H1 (cell line): ENCODE measurements at regions not wholly inside any gene's neighbourhood (a gene's known extent, or its start where the extent isn't known, plus 50 kb on each side); places are given as distances from the start of the nearest gene placed in this dataset.

Experiments
- CTCF ChIA-PET: fragments of 300-600 bp; sonication (Branson Sonifier 250); formaldehyde crosslinking; loops from one replicate; lab custom pipeline; 2021; ENCODE audit not compliant: partially characterized antibody; lab: Charles Lee
- POLR2A ChIA-PET: fragments of 300-600 bp; sonication (Branson Sonifier 250); formaldehyde crosslinking; loops from one replicate; lab custom pipeline; 2021; ENCODE audit warnings: inconsistent platforms; ENCODE audit not compliant: partially characterized antibody; lab: Charles Lee
- DNase-seq, 2 experiments: peaks; one replicate each; pipeline versions ENCODE4 v3.0.0 to v3.0.0-alpha.2; 2010 to 2022; ENCODE audit warnings: low spot score in 2 of 2, low read depth in 1 of 2, mixed read lengths in 1 of 2
- FAIRE-seq: peaks from 2 replicates; lab custom pipeline; 2011; peaks lifted over from hg19 to GRCh38; lab: Jason Lieb, UNC
- H2AFZ ChIP-seq: 2 replicates; pipeline ENCODE4 v1.8.1; 2012; ENCODE audit warnings: low read length, inconsistent platforms
- H2AK5ac ChIP-seq: 2 replicates; pipeline ENCODE4 v1.6.1; 2013; ENCODE audit warnings: low read depth, low read length
- H2BK120ac ChIP-seq: replicated peaks from 2 replicates; pipeline ENCODE3; 2013; ENCODE audit warnings: low read depth, low read length, inconsistent platforms
- H2BK12ac ChIP-seq: 2 replicates; pipeline ENCODE4 v1.6.1; 2013; ENCODE audit warnings: low read depth, low read length
- H2BK15ac ChIP-seq: 2 replicates; pipeline ENCODE4 v1.6.1; 2013; ENCODE audit warnings: low read length
- H2BK20ac ChIP-seq: 2 replicates; pipeline ENCODE4 v1.6.1; 2013; ENCODE audit warnings: low read length
- H2BK5ac ChIP-seq: 2 replicates; pipeline ENCODE4 v1.6.1; 2013; ENCODE audit warnings: low read depth, low read length
- H3K14ac ChIP-seq: 2 replicates; pipeline ENCODE4 v1.6.1; 2013; ENCODE audit warnings: inconsistent platforms; ENCODE audit not compliant: insufficient read length
- H3K18ac ChIP-seq: 2 replicates; pipeline ENCODE4 v1.6.1; 2013; ENCODE audit warnings: low read length; ENCODE audit errors: extremely low read depth
- H3K23ac ChIP-seq: 2 replicates; pipeline ENCODE4 v1.6.1; 2013; ENCODE audit warnings: inconsistent platforms; ENCODE audit not compliant: insufficient read length
- H3K23me2 ChIP-seq: 2 replicates; pipeline ENCODE4 v1.6.1; 2013; ENCODE audit warnings: low read depth, low read length
- H3K27ac ChIP-seq: 2 replicates; pipeline ENCODE4 v1.6.1; 2011; ENCODE audit warnings: low read depth, low read length, inconsistent platforms
- H3K27me3 ChIP-seq, 4 experiments: replicated peaks in 1 of 4; 1 replicate in 1 of 4; 2 replicates in 3 of 4; pipeline versions ENCODE4 v1.6.1 to v1.8.1; 2011 to 2013; ENCODE audit warnings: low read length in 3 of 4, mild to moderate bottlenecking in 3 of 4, inconsistent platforms in 2 of 4, mixed read lengths in 2 of 4, moderate library complexity in 1 of 4; ENCODE audit not compliant: control insufficient read depth in 3 of 4, insufficient read depth in 3 of 4; ENCODE audit errors: extremely low read depth in 1 of 4
- H3K36me3 ChIP-seq, 4 experiments: 2 replicates each; pipeline versions ENCODE4 v1.6.1 to v1.8.1; 2011 to 2013; ENCODE audit warnings: mild to moderate bottlenecking in 4 of 4, low read length in 3 of 4, moderate library complexity in 2 of 4, control low read depth in 1 of 4, inconsistent platforms in 1 of 4; ENCODE audit not compliant: insufficient read depth in 4 of 4, control insufficient read depth in 2 of 4
- H3K4ac ChIP-seq: replicated peaks from 2 replicates; pipeline ENCODE3; 2013; ENCODE audit warnings: low read length, low read depth, mixed read lengths, inconsistent platforms; ENCODE audit not compliant: insufficient read length
- H3K4me1 ChIP-seq, 4 experiments: replicated peaks in 1 of 4; 1 replicate in 1 of 4; 2 replicates in 3 of 4; pipeline versions ENCODE4 v1.6.1 to v1.8.1; 2011 to 2013; ENCODE audit warnings: low read length in 3 of 4, inconsistent platforms in 2 of 4, mixed read lengths in 1 of 4; ENCODE audit not compliant: insufficient read depth in 4 of 4, control insufficient read depth in 3 of 4
- H3K4me2 ChIP-seq, 2 experiments: 2 replicates each; pipeline versions ENCODE4 v1.6.1 to v1.8.1; 2011 to 2013; ENCODE audit warnings: low read depth in 2 of 2, low read length in 2 of 2, control low read depth in 1 of 2, inconsistent platforms in 1 of 2, mild to moderate bottlenecking in 1 of 2; ENCODE audit not compliant: insufficient read depth in 1 of 2
- H3K4me3 ChIP-seq, 4 experiments: fragments of 200-600, 300-600 bp in 1 of 4; sonication (generic), shearing (Covaris generic), sonication (Bioruptor Twin) in 1 of 4; 2 replicates each; pipeline versions ENCODE4 v1.5.1 to v1.8.1; 2011 to 2016; ENCODE audit warnings: low read length in 4 of 4, low read depth in 3 of 4, control low read depth in 2 of 4, inconsistent platforms in 2 of 4, mild to moderate bottlenecking in 2 of 4, mixed read lengths in 1 of 4, moderate library complexity in 1 of 4; ENCODE audit not compliant: insufficient read depth in 2 of 4; ENCODE audit errors: extremely low read depth in 1 of 4
- H3K56ac ChIP-seq: replicated peaks from 2 replicates; pipeline ENCODE3; 2013; ENCODE audit warnings: low read depth, mild to moderate bottlenecking, mixed read lengths, low read length, inconsistent platforms; ENCODE audit not compliant: insufficient read length
- H3K79me1 ChIP-seq: 2 replicates; pipeline ENCODE4 v1.6.1; 2013; ENCODE audit warnings: low read depth, low read length, control low read depth
- H3K79me2 ChIP-seq, 2 experiments: 2 replicates each; pipeline versions ENCODE4 v1.6.1 to v1.8.1; 2012 to 2013; ENCODE audit warnings: low read length in 2 of 2, mild to moderate bottlenecking in 2 of 2, inconsistent platforms in 1 of 2; ENCODE audit not compliant: insufficient read depth in 2 of 2, control insufficient read depth in 1 of 2
- H3K9ac ChIP-seq, 4 experiments: replicated peaks in 1 of 4; 1 replicate in 1 of 4; 2 replicates in 3 of 4; pipeline versions ENCODE4 v1.6.1 to v1.8.1; 2011 to 2013; ENCODE audit warnings: low read depth in 3 of 4, low read length in 3 of 4, control low read depth in 2 of 4, mild to moderate bottlenecking in 2 of 4, moderate library complexity in 2 of 4, inconsistent platforms in 1 of 4; ENCODE audit errors: extremely low read depth in 1 of 4
- H3K9me3 ChIP-seq, 2 experiments: 2 replicates each; pipeline versions ENCODE4 v1.6.1 to v1.8.1; 2012 to 2013; ENCODE audit warnings: mild to moderate bottlenecking in 2 of 2, moderate library complexity in 2 of 2, control low read depth in 1 of 2, inconsistent platforms in 1 of 2, low read depth in 1 of 2, low read length in 1 of 2, mixed read lengths in 1 of 2; ENCODE audit not compliant: insufficient read depth in 2 of 2
- H4K20me1 ChIP-seq, 2 experiments: replicated peaks in 1 of 2; 2 replicates each; pipeline versions ENCODE3 to v1.8.1; 2011 to 2013; ENCODE audit warnings: inconsistent platforms in 2 of 2, low read length in 2 of 2, mild to moderate bottlenecking in 1 of 2; ENCODE audit not compliant: insufficient read depth in 2 of 2, control insufficient read depth in 1 of 2
- H4K5ac ChIP-seq: 2 replicates; pipeline ENCODE4 v1.6.1; 2013; ENCODE audit warnings: low read length, low read depth, mixed read lengths, inconsistent platforms; ENCODE audit not compliant: insufficient read length
- H4K8ac ChIP-seq: 2 replicates; pipeline ENCODE4 v1.8.0; 2013; ENCODE audit warnings: mild to moderate bottlenecking, moderate library complexity, low read length, inconsistent platforms; ENCODE audit not compliant: insufficient read depth; ENCODE audit errors: extremely low read depth
- H4K91ac ChIP-seq: replicated peaks from 2 replicates; pipeline ENCODE3; 2013; ENCODE audit warnings: low read length, mixed read lengths, inconsistent platforms; ENCODE audit not compliant: insufficient read length
- BCL11A ChIP-seq, 2 experiments: IDR thresholded peaks; one replicate each; pipeline ENCODE4 v1.6.1; 2011; ENCODE audit warnings: low read depth in 2 of 2, low read length in 2 of 2, mild to moderate bottlenecking in 2 of 2
- CEBPB ChIP-seq: IDR thresholded peaks from 2 replicates; pipeline ENCODE4 v1.6.1; 2012; ENCODE audit warnings: low read depth, low read length
- EZH2 ChIP-seq: fragments of 200-600 bp; sonication (generic); IDR thresholded peaks from 2 replicates; pipeline ENCODE4 v1.7.1; 2012; ENCODE audit warnings: low read depth, mild to moderate bottlenecking, moderate library complexity, low read length, inconsistent platforms; ENCODE audit not compliant: severe bottlenecking
- HDAC2 ChIP-seq, 2 experiments: fragments of 300-600 bp in 1 of 2; sonication (generic) in 1 of 2; IDR thresholded peaks; 2 replicates each; pipeline ENCODE4 v1.6.1; 2011 to 2012; ENCODE audit warnings: low read depth in 2 of 2, low read length in 2 of 2, mild to moderate bottlenecking in 2 of 2, moderate library complexity in 2 of 2, borderline replicate concordance in 1 of 2, inconsistent platforms in 1 of 2
- HDAC6 ChIP-seq: IDR thresholded peaks from one replicate; pipeline ENCODE4 v1.7.1; 2012; ENCODE audit warnings: low read depth, mild to moderate bottlenecking, inconsistent platforms, low read length, moderate library complexity
- JUN ChIP-seq: IDR thresholded peaks from 2 replicates; pipeline ENCODE4 v1.6.1; 2011; ENCODE audit warnings: low read depth, mild to moderate bottlenecking, improper control_type of control experiment, low read length
- KDM4A ChIP-seq: IDR thresholded peaks from one replicate; pipeline ENCODE4 v1.7.1; 2012; ENCODE audit warnings: low read depth, mild to moderate bottlenecking, moderate library complexity, low read length, inconsistent platforms; ENCODE audit not compliant: severe bottlenecking
- POLR2A ChIP-seq, 2 experiments: IDR thresholded peaks; 1 replicate in 1 of 2; 2 replicates in 1 of 2; pipeline ENCODE4 v1.6.1; 2011; ENCODE audit warnings: low read depth in 2 of 2, low read length in 2 of 2, mild to moderate bottlenecking in 2 of 2; ENCODE audit errors: control extremely low read depth in 1 of 2
- SIRT6 ChIP-seq: IDR thresholded peaks from one replicate; pipeline ENCODE4 v1.7.1; 2012; ENCODE audit warnings: low read length, inconsistent platforms
- SRF ChIP-seq: IDR thresholded peaks from 2 replicates; pipeline ENCODE4 v1.6.1; 2011; ENCODE audit warnings: mild to moderate bottlenecking, low read depth, low read length, moderate library complexity
- TAF1 ChIP-seq: IDR thresholded peaks from 2 replicates; pipeline ENCODE4 v1.6.1; 2011; ENCODE audit warnings: mild to moderate bottlenecking, low read depth, low read length
- ZNF274 ChIP-seq: IDR thresholded peaks from 2 replicates; pipeline ENCODE4 v1.7.0; 2012; ENCODE audit warnings: low read length, borderline replicate concordance; ENCODE audit errors: extremely low read depth
- WGBS, 2 experiments: shearing (Covaris generic) in 1 of 2; methylation state at CpG; one replicate each; pipeline versions ENCODE4 v1.1.6 to v1.1.7; 2013 to 2015; ENCODE audit warnings: low lambda C conversion rate in 2 of 2, mixed read lengths in 2 of 2, inconsistent platforms in 1 of 2, low coverage in 1 of 2, missing lambda C conversion rate in 1 of 2; ENCODE audit not compliant: insufficient replicate concordance in 2 of 2, insufficient coverage in 1 of 2, insufficient read length in 1 of 2; ENCODE audit errors: extremely low coverage in 1 of 2, missing lambda C conversion rate in 1 of 2; 5-methylcytosine and 5-hydroxymethylcytosine counted together
- TF ChIP-seq, protein P1 (sequence below): IDR thresholded peaks from 2 replicates; pipeline ENCODE4 v1.6.1; 2012; ENCODE audit warnings: inconsistent platforms
- TF ChIP-seq, protein P2 (sequence below): IDR thresholded peaks from 2 replicates; pipeline ENCODE4 v1.6.1; 2011; ENCODE audit warnings: low read depth, mild to moderate bottlenecking, low read length; ENCODE audit not compliant: insufficient read depth

DNA sequence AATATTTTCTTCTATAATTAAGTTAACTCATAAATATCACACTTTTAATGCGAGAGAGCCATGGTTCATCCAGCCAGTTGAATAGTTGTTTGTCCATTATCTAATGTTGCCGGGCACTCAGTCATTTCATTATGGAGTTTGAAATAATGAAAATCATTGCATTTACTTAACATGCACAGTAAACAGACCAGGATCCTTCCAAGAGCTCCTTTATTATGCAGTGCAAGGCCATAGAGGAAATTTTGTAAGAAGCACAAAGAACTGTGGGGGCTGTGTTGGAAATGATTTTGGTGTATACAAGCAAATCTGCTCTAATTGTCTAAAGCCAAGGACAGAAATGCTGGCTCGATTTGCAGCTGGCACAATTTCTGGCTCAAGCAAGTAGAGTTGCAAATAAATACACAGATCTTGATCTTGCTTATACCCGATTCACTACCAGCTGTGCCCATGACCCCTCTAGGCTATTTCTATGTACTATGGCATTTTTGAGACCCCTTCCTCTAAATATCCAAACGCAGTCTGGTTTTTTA is 400.3 kb upstream of the HNRNPA3 start:
- ChIA-PET CTCF (interaction anchor here (0.6 to 3.4 kb wide), 15 partner anchors 12 to 684 kb away, joined by 3 to 39 read pairs (median 3); no protein-coding TSS in a partner anchor), POLR2A (no interaction called here)
- no peak overlapping the region for H2BK20ac ChIP-seq
- no peaks in the 10 kb centered on the region for H3K79me2 ChIP-seq
- FAIRE-seq: no peak
- H2BK12ac ChIP-seq: no peak overlapping the region
- H3K4me1 ChIP-seq: peaks cover 1 to 10% (median 6%) of the 10 kb centered on the region in 4 experiments; a peak in 5 of 7 replicates
- 69% methylated on average over 5 of the region's 5 CpGs; no CpG with 5 or more reads in 1 of the 2 experiments for WGBS, 2 experiments
- H3K4ac ChIP-seq: no peak overlapping the region
- H3K23me2 ChIP-seq: no peaks in the 10 kb centered on the region; the same call in none of the 2 replicates
- no peaks in the 10 kb centered on the region for H3K36me3 ChIP-seq
- H2BK120ac ChIP-seq: no peak overlapping the region
- no peak overlapping the region for H4K8ac ChIP-seq
- H3K14ac ChIP-seq: no peak overlapping the region
- H2BK15ac ChIP-seq: no peak overlapping the region
- no peak overlapping the region for H2AFZ ChIP-seq
- no peaks in the 10 kb centered on the region; a peak in 1 of 7 replicates for H3K27me3 ChIP-seq
- DNase-seq: no peak
- no peak overlapping the region for H3K27ac ChIP-seq
- H3K56ac ChIP-seq: no peak overlapping the region
- H4K5ac ChIP-seq: no peak overlapping the region
- no peak overlapping the region for H2AK5ac ChIP-seq
- no peaks in the 10 kb centered on the region for H3K79me1 ChIP-seq
- no peak overlapping the region for H3K4me3 ChIP-seq
- no peak overlapping the region for H3K9ac ChIP-seq
- no peak overlapping the region for H3K18ac ChIP-seq
- no peaks in the 10 kb centered on the region for H3K9me3 ChIP-seq
- no peak overlapping the region for H3K4me2 ChIP-seq
- H4K91ac ChIP-seq: no peak overlapping the region
- H2BK5ac ChIP-seq: no peak overlapping the region
- H4K20me1 ChIP-seq: no peaks in the 10 kb centered on the region
- H3K23ac ChIP-seq: no peak overlapping the region
- TF ChIP-seq, protein P1, sequence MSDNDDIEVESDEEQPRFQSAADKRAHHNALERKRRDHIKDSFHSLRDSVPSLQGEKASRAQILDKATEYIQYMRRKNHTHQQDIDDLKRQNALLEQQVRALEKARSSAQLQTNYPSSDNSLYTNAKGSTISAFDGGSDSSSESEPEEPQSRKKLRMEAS: no peak
- TF ChIP-seq HDAC2 (IDR thresholded peaks at IDR 0.05; ENCODE audit: borderline replicate concordance in 1 of 2, low read depth in 2 of 2, low read length in 2 of 2): no peak
- no peak for TF ChIP-seq EZH2
- no peak for TF ChIP-seq SRF
- TF ChIP-seq POLR2A (IDR thresholded peaks at IDR 0.05; ENCODE audit: control extremely low read depth in 1 of 2, low read depth in 2 of 2, low read length in 2 of 2): no peak
- no peak for TF ChIP-seq JUN
- TF ChIP-seq ZNF274: no peak
- TF ChIP-seq TAF1: no peak
- no peak for TF ChIP-seq SIRT6
- TF ChIP-seq, protein P2, sequence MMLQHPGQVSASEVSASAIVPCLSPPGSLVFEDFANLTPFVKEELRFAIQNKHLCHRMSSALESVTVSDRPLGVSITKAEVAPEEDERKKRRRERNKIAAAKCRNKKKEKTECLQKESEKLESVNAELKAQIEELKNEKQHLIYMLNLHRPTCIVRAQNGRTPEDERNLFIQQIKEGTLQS: no peak
- TF ChIP-seq BCL11A (IDR thresholded peaks at IDR 0.05; ENCODE audit: low read depth in 2 of 2, low read length in 2 of 2): no peak
- no peak for TF ChIP-seq CEBPB
- TF ChIP-seq KDM4A: no peak
- no peak for TF ChIP-seq HDAC6
